GM12872 (cell line): ENCODE measurements at regions not wholly inside any gene's neighbourhood (a gene's known extent, or its start where the extent isn't known, plus 50 kb on each side); places are given as distances from the start of the nearest gene placed in this dataset.

Source experiments
- CTCF ChIP-seq: IDR thresholded peaks from 3 replicates; pipeline ENCODE4 v1.5.1; 2011; ENCODE audit warnings: low read depth, mild to moderate bottlenecking, low read length, moderate library complexity; ENCODE audit not compliant: insufficient read depth

DNA sequence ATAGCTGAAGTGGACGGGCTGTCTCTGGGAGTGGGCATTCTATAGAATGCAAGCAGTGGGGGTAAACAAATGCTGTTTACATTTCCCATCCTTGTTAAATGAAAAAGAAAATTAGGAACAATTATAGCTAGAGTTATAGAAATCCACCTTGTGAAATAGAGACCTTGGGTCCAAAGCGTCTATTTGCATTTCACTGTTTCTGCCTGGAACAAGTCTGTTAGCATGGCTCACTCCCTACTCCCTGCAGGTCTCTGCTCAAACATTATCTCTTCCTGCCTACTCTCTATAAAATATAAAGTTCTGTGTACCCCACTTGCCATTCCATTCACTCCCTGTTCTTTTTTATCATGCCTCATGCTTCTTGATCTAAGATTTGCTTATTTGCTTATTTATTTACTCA, 975.7 kb upstream of the WWC1 start:
- TF ChIP-seq CTCF = no peak

- TF ChIP-seq CTCF = no peak
Observed at GRCh38 chr5:167317884-167318283, 973.6 kb upstream of the WWC1 start.

DNA sequence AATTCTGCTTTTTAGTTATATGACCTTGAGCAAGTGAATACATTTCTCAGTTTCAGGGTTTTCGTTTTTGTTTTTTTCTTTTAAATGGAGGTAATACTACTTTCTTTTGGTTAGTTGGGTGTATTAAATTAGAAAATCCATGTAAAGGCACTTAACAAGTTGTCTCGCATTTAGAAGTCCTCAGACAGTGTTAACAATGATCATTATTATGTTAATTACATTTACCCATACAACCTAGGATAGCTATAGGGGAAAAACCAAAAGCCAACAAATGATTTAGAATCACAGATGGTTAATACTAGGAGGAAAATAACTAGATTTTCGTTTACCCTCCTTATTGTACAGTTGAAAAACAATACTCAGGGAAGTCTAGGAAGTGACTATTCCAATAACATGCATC, 972.2 kb upstream of the WWC1 start:
- TF ChIP-seq CTCF = no peak

DNA sequence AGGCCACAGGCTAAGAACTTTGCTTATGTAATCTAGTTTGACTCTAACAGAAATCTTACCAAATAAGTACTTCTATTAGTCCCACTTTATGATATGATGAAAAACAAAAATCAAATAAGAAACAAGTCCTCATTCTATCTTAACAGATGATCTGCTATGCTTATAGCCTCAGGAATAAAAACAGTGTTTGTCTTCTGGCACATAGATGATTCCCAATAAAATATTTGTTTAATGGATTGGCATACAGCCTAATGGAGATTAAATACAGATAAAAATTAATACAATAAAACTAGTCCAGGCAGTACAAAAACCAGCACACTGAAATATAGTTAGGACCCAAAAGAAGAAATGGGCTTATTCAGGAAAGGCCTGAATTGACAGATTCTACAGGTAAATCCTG, 971.4 kb upstream of the WWC1 start:
- TF ChIP-seq CTCF = no peak

- no peak for TF ChIP-seq CTCF
Observed at GRCh38 chr5:167332309-167332708, 959.1 kb upstream of the WWC1 start.

- no peak for TF ChIP-seq CTCF
Observed at GRCh38 chr5:167336161-167336560, 955.3 kb upstream of the WWC1 start.

DNA sequence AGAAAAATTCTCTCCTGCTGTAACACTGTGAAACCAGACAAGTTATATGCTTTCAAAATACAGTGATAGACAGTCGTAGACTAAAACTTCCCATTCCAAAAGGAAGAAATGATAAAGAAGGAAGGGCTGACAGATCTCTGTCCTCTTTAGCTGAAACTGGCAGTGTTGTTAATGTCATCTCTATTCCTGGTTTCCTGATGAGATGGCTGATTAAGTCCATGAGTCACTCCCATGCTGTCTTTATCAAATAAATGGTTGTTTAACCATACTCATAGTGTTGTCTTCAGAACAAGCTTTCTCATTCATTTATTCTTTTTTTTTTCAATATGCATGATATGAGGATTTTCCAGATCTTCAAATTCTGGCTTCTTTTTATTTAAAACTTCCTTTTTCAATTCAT, 952.2 kb upstream of the WWC1 start:
- no peak for TF ChIP-seq CTCF

DNA sequence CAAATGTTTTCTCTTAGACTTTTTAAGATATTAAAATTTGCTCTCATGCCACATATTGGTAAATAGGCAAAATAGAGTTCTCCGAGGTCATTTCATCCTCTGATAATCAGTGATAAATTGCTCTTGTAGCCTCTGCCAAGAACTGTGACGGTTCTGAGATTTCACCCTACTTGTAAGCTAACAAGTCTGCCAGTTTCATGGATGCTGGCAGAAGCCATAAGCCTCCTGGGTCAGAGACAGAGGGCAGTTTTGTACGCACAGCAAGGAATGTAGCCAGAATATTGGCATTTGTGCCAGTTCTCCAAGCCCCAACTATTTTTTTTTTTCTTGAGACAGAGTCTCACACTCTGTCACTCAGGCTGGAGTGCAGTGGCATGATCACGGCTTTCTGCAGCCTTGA, 945.0 kb upstream of the WWC1 start:
- TF ChIP-seq CTCF = no peak
